SK-N-SH (cell line): ENCODE measurements at regions not wholly inside any gene's neighbourhood (a gene's known extent, or its start where the extent isn't known, plus 50 kb on each side); places are given as distances from the start of the nearest gene placed in this dataset.

Source experiments
- CTCF ChIA-PET: fragments of 300-600, 350-600 bp; formaldehyde crosslinking; extraction: SDS; loops from one replicate; lab custom pipeline; 2021; lab: Yijun Ruan, JAX
- POLR2A ChIA-PET: fragments of 350-600 bp; sonication (Branson Sonifier 250); formaldehyde crosslinking; extraction: SDS; loops from one replicate; lab custom pipeline; 2020; ENCODE audit warnings: antibody characterized with exemption, inconsistent platforms; lab: Yijun Ruan, JAX
- DNase-seq: peaks from one replicate; pipeline ENCODE4 v3.0.0; 2012
- H2AFZ ChIP-seq: fragments of 200-600 bp; sonication (generic); 2 replicates; pipeline ENCODE4 v1.8.1; 2016; ENCODE audit warnings: antibody characterized with exemption, mild to moderate bottlenecking, low read depth
- H3F3A ChIP-seq: fragments of 200-600 bp; sonication (generic); replicated peaks from 2 replicates; pipeline ENCODE3; 2016; ENCODE audit warnings: antibody characterized with exemption, mild to moderate bottlenecking; ENCODE audit not compliant: insufficient read depth
- H3K27ac ChIP-seq, 2 experiments: fragments of 200-500 bp in 1 of 2; fragments of 200-600 bp in 1 of 2; sonication (Bioruptor generic) in 1 of 2; sonication (generic), shearing (Covaris generic) in 1 of 2; 2 replicates each; pipeline versions ENCODE4 v1.5.1 to v1.6.1; 2014 to 2016; ENCODE audit warnings: low read depth in 2 of 2, inconsistent platforms in 1 of 2, low read length in 1 of 2, mild to moderate bottlenecking in 1 of 2, mixed read lengths in 1 of 2
- H3K27me3 ChIP-seq: fragments of 200-600 bp; sonication (generic), shearing (Covaris generic); 2 replicates; pipeline ENCODE4 v1.6.1; 2016; ENCODE audit warnings: mixed run types; ENCODE audit not compliant: insufficient read depth
- H3K36me3 ChIP-seq, 2 experiments: fragments of 200-500 bp in 1 of 2; fragments of 200-600 bp in 1 of 2; sonication (Bioruptor generic) in 1 of 2; sonication (generic) in 1 of 2; replicated peaks in 1 of 2; 2 replicates each; pipeline versions ENCODE3 to v1.5.1; 2014 to 2016; ENCODE audit warnings: low read length in 1 of 2, mild to moderate bottlenecking in 1 of 2; ENCODE audit not compliant: insufficient read depth in 2 of 2, control insufficient read depth in 1 of 2
- H3K4me1 ChIP-seq, 2 experiments: fragments of 200-500 bp in 1 of 2; fragments of 200-600 bp in 1 of 2; sonication (Bioruptor generic) in 1 of 2; sonication (generic), shearing (Covaris generic) in 1 of 2; 2 replicates each; pipeline versions ENCODE4 v1.5.1 to v1.6.1; 2014 to 2016; ENCODE audit warnings: low read depth in 1 of 2, low read length in 1 of 2, mixed run types in 1 of 2; ENCODE audit not compliant: insufficient read depth in 2 of 2, control insufficient read depth in 1 of 2
- H3K4me2 ChIP-seq: fragments of 200-600 bp; sonication (generic), shearing (Covaris generic); 2 replicates; pipeline ENCODE4 v1.6.1; 2017; ENCODE audit warnings: mixed run types
- H3K4me3 ChIP-seq, 2 experiments: fragments of 200-500 bp in 1 of 2; fragments of 200-600 bp in 1 of 2; sonication (Bioruptor generic) in 1 of 2; sonication (generic), shearing (Covaris generic) in 1 of 2; 2 replicates each; pipeline versions ENCODE4 v1.5.1 to v1.8.1; 2014 to 2016; ENCODE audit warnings: low read depth in 2 of 2, inconsistent platforms in 1 of 2, low read length in 1 of 2, mild to moderate bottlenecking in 1 of 2, mixed read lengths in 1 of 2, moderate library complexity in 1 of 2
- H3K79me2 ChIP-seq: fragments of 200-600 bp; sonication (generic); 2 replicates; pipeline ENCODE4 v1.8.1; 2017; ENCODE audit warnings: mild to moderate bottlenecking; ENCODE audit not compliant: insufficient read depth
- H3K9ac ChIP-seq: fragments of 200-600 bp; sonication (generic); 2 replicates; pipeline ENCODE4 v1.6.1; 2017; ENCODE audit warnings: mixed run types
- H3K9me2 ChIP-seq: fragments of 200-600 bp; sonication (generic); 2 replicates; pipeline ENCODE4 v1.6.1; 2017; ENCODE audit warnings: mixed run types
- H3K9me3 ChIP-seq: fragments of 200-600 bp; sonication (generic); 2 replicates; pipeline ENCODE4 v1.6.1; 2017; ENCODE audit warnings: mixed run types, mild to moderate bottlenecking, moderate library complexity
- H4K20me1 ChIP-seq: fragments of 200-600 bp; sonication (generic); 2 replicates; pipeline ENCODE4 v1.6.1; 2017; ENCODE audit warnings: mild to moderate bottlenecking, mixed run types; ENCODE audit not compliant: insufficient read depth
- ELF1 ChIP-seq: IDR thresholded peaks from 2 replicates; pipeline ENCODE4 v1.4.0; 2012
- GABPA ChIP-seq: IDR thresholded peaks from 2 replicates; pipeline ENCODE4 v1.4.0; 2012; ENCODE audit warnings: low read depth, mild to moderate bottlenecking
- SIN3A ChIP-seq: IDR thresholded peaks from 2 replicates; pipeline ENCODE4 v1.6.1; 2012; ENCODE audit warnings: low read depth, mild to moderate bottlenecking, low read length, moderate library complexity, borderline replicate concordance
- TCF12 ChIP-seq: IDR thresholded peaks from 2 replicates; pipeline ENCODE4 v1.4.0; 2012
- TEAD4 ChIP-seq: IDR thresholded peaks from 2 replicates; pipeline ENCODE4 v1.4.0; 2012; ENCODE audit warnings: mild to moderate bottlenecking, borderline replicate concordance; ENCODE audit not compliant: insufficient read depth
- WGBS: methylation state at CpG from one replicate; pipeline ENCODE4 v1.1.6; 2017; ENCODE audit warnings: low lambda C conversion rate; 5-methylcytosine and 5-hydroxymethylcytosine counted together
- TF ChIP-seq, protein P1 (sequence below): fragments of 200-600 bp; sonication (generic); IDR thresholded peaks from 2 replicates; pipeline ENCODE4 v1.6.1; 2017; ENCODE audit warnings: antibody characterized with exemption, mild to moderate bottlenecking, moderate library complexity
- TF ChIP-seq, protein P2 (sequence below): IDR thresholded peaks from 2 replicates; pipeline ENCODE4 v1.6.1; 2012; ENCODE audit warnings: mild to moderate bottlenecking, low read depth, low read length, moderate library complexity
- TF ChIP-seq, protein P3 (sequence below): IDR thresholded peaks from 2 replicates; pipeline ENCODE4 v1.4.0; 2012; ENCODE audit warnings: low read depth
- TF ChIP-seq, protein P4 (sequence below): IDR thresholded peaks from 2 replicates; pipeline ENCODE4 v1.4.0; 2012; ENCODE audit warnings: low read depth, borderline replicate concordance

DNA sequence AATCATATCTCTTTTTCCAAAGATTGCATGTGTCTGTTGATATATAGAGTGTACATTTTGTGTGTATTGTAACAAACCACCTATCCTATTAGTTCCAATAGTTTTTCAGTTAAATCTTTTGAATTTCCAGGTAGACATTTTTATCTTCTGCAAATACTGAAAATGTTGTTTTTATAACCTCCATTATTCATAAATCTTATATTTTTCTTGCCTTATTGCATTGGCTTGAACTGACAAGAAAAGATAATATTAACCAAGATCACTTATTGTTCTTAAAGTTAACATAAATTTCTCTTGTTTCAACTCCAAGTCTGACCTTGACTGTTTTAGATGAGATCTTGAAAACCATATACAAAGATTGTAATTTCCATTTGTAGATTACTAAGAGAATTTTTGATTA, 251.6 kb downstream of the IRX2 start:
- Histone ChIP-seq H3K4me3 (no peak overlapping the region), H3K79me2 (no peaks in the 10 kb centered on the region), H4K20me1 (no peaks in the 10 kb centered on the region), H3K9me3 (no peaks in the 10 kb centered on the region), H2AFZ (no peak overlapping the region), H3K9ac (no peak overlapping the region), H3K27ac (no peak overlapping the region), H3K36me3 (no peaks in the 10 kb centered on the region), H3K9me2 (no peaks in the 10 kb centered on the region), H3K4me2 (no peak overlapping the region), H3K4me1 (no peaks in the 10 kb centered on the region), H3K27me3 (peaks cover 6% of the 10 kb centered on the region; the same call in 1 of the 2 replicates), H3F3A (no peaks in the 10 kb centered on the region)
- ChIA-PET POLR2A (no interaction called here), CTCF (no interaction called here)
- no peak for DNase-seq
- TF ChIP-seq, protein P1, sequence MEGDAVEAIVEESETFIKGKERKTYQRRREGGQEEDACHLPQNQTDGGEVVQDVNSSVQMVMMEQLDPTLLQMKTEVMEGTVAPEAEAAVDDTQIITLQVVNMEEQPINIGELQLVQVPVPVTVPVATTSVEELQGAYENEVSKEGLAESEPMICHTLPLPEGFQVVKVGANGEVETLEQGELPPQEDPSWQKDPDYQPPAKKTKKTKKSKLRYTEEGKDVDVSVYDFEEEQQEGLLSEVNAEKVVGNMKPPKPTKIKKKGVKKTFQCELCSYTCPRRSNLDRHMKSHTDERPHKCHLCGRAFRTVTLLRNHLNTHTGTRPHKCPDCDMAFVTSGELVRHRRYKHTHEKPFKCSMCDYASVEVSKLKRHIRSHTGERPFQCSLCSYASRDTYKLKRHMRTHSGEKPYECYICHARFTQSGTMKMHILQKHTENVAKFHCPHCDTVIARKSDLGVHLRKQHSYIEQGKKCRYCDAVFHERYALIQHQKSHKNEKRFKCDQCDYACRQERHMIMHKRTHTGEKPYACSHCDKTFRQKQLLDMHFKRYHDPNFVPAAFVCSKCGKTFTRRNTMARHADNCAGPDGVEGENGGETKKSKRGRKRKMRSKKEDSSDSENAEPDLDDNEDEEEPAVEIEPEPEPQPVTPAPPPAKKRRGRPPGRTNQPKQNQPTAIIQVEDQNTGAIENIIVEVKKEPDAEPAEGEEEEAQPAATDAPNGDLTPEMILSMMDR: no peak

DNA sequence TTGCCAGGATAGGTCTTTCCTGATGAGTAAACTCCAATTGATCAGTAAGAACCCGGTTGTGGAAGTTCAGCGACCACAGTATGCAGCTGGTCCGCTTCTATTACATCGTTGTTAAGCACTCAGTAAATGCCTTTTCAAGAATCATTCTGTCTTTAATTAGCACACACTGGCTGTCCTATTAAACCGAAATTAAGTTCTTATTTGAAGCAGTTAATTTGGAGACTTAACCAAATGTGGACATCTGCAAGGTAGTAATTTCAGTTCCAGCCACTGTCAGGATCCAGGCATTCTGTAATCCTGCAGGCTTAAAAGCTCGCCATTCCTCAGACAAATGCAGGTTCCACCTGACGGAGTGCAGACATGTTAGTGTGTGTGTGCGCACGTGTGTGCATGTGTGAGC, 254.6 kb downstream of the IRX2 start:
- peaks cover 6% of the 10 kb centered on the region; the same call in 1 of the 2 replicates for H3K27me3 ChIP-seq
- H3K4me1 ChIP-seq: no peaks in the 10 kb centered on the region
- ChIA-PET CTCF (no interaction called here), POLR2A (no interaction called here)
- 1% methylated on average over 9 of the region's 9 CpGs for WGBS
- H3K27ac ChIP-seq: no peak overlapping the region
- H3K36me3 ChIP-seq: no peaks in the 10 kb centered on the region
- TF ChIP-seq, protein P2, sequence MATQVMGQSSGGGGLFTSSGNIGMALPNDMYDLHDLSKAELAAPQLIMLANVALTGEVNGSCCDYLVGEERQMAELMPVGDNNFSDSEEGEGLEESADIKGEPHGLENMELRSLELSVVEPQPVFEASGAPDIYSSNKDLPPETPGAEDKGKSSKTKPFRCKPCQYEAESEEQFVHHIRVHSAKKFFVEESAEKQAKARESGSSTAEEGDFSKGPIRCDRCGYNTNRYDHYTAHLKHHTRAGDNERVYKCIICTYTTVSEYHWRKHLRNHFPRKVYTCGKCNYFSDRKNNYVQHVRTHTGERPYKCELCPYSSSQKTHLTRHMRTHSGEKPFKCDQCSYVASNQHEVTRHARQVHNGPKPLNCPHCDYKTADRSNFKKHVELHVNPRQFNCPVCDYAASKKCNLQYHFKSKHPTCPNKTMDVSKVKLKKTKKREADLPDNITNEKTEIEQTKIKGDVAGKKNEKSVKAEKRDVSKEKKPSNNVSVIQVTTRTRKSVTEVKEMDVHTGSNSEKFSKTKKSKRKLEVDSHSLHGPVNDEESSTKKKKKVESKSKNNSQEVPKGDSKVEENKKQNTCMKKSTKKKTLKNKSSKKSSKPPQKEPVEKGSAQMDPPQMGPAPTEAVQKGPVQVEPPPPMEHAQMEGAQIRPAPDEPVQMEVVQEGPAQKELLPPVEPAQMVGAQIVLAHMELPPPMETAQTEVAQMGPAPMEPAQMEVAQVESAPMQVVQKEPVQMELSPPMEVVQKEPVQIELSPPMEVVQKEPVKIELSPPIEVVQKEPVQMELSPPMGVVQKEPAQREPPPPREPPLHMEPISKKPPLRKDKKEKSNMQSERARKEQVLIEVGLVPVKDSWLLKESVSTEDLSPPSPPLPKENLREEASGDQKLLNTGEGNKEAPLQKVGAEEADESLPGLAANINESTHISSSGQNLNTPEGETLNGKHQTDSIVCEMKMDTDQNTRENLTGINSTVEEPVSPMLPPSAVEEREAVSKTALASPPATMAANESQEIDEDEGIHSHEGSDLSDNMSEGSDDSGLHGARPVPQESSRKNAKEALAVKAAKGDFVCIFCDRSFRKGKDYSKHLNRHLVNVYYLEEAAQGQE: no peak
- no peaks in the 10 kb centered on the region for H3F3A ChIP-seq
- no peak overlapping the region for H2AFZ ChIP-seq
- H3K9me3 ChIP-seq: no peaks in the 10 kb centered on the region
- H4K20me1 ChIP-seq: no peaks in the 10 kb centered on the region
- H3K4me2 ChIP-seq: no peak overlapping the region
- no peaks in the 10 kb centered on the region for H3K79me2 ChIP-seq
- no peaks in the 10 kb centered on the region for H3K9me2 ChIP-seq
- no peak overlapping the region for H3K9ac ChIP-seq
- DNase-seq: no peak
- no peak overlapping the region for H3K4me3 ChIP-seq

DNA sequence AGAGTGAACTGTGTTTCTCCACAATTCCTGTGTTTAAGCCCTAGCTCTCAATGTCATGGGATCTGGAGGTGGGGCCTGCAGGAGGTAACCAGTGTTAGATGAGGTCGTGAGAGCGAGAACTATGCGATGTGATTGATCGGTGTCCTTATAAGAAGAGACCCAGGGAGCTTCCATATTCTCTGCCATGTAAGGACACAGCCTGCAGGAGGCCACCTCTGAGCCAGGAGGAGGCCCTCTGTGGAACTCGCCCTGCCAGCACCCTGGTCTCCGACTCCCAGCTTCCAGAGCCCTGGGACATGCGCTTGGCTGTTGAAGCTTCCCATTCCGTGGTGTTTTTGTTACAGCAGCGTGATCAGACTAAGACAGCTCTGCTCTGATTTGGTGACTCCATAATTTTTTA, 255.4 kb downstream of the IRX2 start:
- H2AFZ ChIP-seq: no peak overlapping the region
- TF ChIP-seq SIN3A (no peak), ELF1 (no peak), TCF12 (no peak), TEAD4 (no peak), GABPA (no peak)
- TF ChIP-seq, protein P3, sequence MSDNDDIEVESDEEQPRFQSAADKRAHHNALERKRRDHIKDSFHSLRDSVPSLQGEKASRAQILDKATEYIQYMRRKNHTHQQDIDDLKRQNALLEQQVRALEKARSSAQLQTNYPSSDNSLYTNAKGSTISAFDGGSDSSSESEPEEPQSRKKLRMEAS: no peak
- TF ChIP-seq, protein P4, sequence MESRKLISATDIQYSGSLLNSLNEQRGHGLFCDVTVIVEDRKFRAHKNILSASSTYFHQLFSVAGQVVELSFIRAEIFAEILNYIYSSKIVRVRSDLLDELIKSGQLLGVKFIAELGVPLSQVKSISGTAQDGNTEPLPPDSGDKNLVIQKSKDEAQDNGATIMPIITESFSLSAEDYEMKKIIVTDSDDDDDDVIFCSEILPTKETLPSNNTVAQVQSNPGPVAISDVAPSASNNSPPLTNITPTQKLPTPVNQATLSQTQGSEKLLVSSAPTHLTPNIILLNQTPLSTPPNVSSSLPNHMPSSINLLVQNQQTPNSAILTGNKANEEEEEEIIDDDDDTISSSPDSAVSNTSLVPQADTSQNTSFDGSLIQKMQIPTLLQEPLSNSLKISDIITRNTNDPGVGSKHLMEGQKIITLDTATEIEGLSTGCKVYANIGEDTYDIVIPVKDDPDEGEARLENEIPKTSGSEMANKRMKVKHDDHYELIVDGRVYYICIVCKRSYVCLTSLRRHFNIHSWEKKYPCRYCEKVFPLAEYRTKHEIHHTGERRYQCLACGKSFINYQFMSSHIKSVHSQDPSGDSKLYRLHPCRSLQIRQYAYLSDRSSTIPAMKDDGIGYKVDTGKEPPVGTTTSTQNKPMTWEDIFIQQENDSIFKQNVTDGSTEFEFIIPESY: no peak
- DNase-seq: no peak

More for the DNA sequence above, 255.4 kb downstream of the IRX2 start:
- Histone ChIP-seq H3F3A (no peaks in the 10 kb centered on the region), H3K27me3 (peaks cover 6% of the 10 kb centered on the region; the same call in 1 of the 2 replicates), H3K27ac (no peak overlapping the region), H4K20me1 (no peaks in the 10 kb centered on the region), H3K36me3 (no peaks in the 10 kb centered on the region), H3K9me3 (no peaks in the 10 kb centered on the region), H3K9ac (no peak overlapping the region), H3K4me2 (no peak overlapping the region), H3K4me1 (no peaks in the 10 kb centered on the region), H3K9me2 (no peaks in the 10 kb centered on the region), H3K79me2 (no peaks in the 10 kb centered on the region), H3K4me3 (no peak overlapping the region)
- 3% methylated on average over 9 of the region's 9 CpGs for WGBS
- POLR2A ChIA-PET: no interaction called here
- CTCF ChIA-PET: no interaction called here
